Central memory CD4-positive, alpha-beta T cell (primary cell): ENCODE measurements at regions not wholly inside any gene's neighbourhood (a gene's known extent, or its start where the extent isn't known, plus 50 kb on each side); places are given as distances from the start of the nearest gene placed in this dataset.
A peak's percentile ranks its signal among the peaks of the same experiment; 100 is the strongest.

Source experiments
- DNase-seq: peaks from one replicate; pipeline ENCODE4 v3.0.0; 2022

DNA sequence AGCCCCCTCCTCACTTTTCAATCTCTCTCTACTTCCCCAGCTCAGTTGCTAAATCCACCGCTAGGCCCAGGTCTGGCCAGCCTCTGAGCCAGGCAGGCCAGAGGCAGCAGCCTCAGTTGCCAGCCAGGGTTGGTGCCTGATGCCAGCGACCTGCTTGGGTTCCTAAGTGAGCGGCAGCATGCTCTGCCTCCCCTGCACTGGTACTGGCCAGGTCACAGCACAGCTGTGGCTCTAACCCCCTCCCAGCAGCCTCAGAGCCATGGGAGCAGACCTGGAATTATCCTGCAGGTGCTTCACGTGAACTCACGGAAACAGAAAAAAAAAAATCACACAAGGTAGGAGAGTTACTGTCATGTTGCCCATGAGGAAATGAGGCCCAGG is 82.5 kb upstream of the ATF3 start:
- no peak for DNase-seq

DNA sequence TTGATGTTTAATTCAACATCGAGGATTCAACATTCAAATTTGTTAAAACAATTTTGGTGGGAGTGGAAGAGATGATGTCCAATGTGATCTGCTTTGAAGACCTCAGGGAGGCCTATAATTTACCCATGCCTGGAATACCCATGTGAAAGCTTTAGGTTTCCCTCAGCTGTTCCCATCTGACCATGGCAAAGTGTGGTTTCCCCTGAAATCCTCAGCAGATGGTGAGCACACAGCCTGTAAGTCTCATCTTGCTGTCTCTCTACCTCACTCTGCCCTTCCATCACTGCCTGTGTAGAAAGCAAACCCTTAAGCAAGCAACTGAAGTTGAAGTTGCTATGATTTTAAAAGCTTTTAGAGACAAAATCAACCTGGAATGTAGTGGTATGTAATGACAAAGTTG is 80.1 kb upstream of the ATF3 start:
- no peak for DNase-seq

DNA sequence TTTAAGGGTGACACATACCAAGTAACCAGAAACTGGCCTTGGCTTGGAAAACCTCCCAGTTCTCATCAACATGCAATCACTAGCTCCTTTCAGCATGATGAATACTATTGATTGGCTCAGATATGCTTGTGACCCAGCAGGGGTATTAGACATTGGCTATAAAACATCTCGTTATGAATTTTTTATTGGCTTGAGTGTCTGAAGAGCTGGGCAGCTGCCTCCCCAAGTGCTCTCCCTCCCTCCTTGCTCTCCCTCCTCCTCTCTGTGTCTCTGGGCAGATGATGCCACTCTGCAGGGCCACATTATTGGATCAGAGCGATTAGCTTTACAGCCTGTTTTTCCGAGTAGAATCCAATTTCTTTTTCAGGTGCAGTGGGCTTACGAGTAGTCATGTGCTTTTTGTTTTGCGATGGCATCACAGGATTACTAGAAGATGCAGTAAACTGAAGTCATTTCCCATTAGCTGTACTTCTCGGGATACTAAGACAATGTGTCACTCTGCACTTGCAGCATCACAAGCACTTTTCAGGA is 79.3 kb upstream of the ATF3 start:
- no peak for DNase-seq

DNA sequence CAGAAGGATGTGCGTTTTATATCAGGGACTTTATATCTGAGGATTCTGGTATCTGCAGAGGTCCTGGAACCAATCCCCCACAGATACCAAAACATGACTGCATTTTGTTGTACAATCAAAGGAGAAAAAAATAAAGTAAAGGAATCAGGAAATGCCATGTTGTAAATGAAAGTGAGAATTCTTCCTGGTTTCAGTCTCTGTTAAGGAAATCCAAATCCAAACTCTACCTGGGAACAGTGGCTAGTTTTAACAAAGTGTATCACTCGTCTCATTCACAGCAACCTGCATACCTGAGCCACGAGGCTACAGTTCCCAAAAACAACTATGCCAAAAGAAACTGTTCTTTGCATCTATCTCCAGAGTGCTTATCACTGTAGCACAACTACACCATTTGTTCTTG is 77.3 kb upstream of the ATF3 start:
- DNase-seq = no peak

DNA sequence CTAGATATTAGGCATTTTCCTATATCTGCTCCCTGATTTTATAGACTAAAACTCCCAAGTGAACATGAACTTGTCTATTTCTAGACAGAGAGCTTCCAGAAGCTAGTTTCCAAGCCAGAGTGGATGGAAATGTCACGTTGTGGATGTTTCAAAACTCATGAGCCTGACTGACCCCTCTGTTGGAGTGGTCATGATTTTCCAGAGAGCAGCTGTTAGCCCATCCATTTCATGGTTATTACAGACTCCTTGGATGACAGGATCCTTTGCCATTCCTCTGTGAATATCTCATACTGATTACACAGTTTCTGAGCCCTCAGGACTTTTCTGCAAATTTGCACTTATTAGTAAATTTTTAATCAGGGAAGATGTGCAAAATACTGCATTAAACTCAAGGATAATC is 76.8 kb upstream of the ATF3 start:
- no peak for DNase-seq

DNA sequence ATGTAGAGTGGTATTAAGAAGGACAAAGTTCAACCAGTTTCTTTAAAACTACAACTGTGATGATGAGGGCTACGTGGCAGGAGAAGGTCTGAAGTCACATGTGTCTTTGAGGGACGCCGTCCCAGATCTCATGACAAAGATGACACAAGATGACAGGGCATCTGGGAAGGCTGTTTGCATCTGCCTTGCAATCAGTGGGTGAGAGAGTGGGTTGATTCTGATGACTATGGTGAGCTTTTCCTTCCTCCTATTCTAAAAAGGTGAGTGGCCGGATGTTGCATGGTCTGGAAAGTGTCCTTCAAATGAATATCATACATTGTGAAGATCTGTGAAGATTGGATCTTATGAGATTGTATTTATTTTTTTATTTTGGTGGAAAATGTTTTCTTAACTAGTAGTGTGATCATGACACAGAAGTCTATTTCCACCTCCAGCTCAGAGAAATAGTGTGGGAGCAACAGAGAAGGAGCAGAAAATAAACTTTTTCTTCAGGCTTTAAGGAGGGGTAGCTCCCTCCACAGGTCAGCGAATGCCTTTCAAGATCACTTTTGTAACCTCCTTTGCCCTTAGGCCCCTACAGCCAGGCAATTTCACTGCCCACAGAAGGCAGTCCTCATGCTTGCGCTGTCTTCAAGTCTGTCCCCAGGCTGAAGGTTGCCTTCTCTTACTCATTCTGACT is 76.0 kb upstream of the ATF3 start:
- DNase-seq = no peak

DNA sequence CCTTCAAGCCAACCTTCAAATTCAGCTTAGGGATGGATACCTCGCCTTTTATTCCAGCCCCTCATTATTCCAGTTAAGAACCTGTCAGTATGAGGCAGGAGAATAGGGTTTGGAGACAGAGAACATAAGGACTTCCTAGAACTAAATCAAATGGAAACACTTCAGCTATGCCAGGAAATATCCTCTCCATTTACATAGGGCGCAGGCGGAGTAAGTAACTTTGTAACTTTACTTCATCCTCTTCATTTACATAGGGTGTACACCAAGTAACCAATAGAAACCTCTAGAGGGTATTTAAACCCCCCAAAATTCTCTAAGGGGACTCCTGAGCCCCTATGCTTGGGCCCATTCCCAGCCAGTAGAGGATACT is 75.4 kb upstream of the ATF3 start:
- no peak for DNase-seq

DNA sequence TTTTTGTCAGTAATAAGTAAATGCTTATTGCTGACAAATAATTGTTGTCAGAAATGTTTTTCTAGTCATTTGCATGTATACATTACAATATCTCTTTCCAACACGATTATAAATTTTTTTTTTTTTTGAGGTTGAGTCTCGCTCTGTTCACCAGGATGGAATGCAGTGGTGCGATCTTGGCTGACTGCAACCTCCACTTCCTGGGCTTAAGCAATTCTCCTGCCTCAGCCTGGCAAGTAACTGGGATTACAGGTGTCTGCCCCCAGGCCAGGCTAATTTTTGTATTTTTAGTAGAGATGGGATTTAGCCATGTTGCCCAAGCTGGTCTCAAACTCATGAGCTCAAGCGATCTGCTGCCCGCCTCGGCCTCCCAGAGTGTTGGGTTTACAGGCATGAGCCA is 72.0 kb upstream of the ATF3 start:
- no peak for DNase-seq

DNA sequence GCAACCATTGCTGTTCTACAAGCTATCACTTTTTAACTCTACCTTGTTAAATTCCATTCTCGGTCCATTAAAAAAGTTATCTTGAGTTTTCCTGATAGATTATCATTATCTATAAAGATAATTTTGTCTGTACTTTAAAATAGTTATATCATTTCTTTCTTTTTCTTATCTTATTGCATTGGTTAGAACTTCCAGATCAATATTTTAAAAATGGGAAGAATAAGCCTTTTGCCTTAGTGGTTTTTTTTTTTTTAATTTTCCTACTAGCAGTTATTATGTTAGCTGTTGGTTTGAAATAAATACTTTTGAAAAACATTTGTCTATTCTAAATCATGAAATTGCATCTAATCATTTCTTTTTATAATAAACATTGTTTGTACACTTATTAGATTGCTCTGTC is 71.0 kb upstream of the ATF3 start:
- no peak for DNase-seq

DNA sequence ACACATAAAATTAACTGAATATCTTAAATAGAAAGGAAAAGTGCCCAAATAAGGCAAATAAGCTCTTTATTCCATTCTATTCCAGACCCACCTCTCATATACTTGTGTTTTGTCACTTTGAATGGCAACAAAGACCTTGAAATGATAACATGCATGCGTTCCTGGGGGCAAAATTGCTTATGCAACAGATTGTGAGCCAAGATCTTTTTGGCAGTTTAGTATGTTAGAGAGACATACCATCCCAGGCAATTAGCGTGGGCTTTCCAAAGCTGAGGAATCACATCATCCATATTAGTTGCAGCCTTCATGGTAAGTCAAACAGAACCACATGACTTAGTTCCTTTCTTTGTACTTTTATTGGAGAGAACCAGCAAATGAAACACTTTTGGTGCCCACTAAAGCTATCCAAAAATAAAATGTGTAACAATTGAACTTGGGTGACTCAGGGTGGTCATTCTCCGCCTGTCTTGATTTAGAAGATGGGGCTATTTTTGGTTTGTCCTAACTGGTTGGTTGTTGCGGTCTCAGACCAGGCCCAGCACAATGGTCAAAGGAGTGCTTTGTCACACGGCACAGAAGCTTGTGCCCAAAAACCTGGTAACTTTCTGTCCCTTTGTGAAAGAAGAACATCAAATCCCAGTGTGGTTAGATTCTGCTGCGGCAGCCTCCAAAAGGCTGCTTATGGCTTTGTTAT is 68.7 kb upstream of the ATF3 start:
- DNase-seq = no peak

DNA sequence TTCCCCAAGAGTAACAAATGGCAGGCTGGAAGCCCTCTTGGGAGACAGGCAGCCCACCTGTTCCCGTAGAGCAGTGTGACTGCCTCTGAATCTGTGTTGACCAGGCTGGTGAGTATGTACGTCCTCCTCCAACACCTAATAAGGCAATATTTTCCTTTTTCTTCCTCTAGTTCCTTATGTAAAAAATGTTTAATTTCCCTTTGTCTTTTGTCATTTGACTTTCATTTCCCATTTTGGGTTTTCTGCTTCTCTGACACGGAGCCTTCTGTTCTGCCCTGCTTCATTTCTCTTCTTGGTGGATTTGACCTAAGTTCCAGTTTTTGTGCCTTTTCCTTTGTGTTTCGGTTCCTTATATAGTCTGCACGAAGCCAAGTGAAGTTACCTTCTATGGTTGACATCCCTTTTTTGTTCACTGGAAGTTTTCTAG is 65.8 kb upstream of the ATF3 start:
- DNase-seq = no peak

DNA sequence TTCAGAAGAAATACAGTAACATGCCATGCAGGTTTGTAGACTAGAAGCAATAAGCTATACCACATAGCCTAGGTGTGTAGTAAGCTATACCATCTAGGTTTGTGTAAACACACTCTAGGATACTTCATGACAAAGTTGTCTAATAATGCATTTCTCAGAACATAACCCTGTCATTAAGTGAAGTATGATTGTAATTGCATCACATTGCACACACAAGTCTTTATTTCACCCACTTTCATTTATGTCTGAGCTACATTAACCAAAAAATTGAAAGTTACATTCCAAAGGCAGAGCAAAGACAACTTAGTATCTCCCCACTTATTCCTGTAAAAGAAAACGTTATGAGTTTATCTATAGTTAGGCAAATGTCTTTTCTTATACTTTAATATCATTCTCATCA is 64.5 kb upstream of the ATF3 start:
- no peak for DNase-seq

DNA sequence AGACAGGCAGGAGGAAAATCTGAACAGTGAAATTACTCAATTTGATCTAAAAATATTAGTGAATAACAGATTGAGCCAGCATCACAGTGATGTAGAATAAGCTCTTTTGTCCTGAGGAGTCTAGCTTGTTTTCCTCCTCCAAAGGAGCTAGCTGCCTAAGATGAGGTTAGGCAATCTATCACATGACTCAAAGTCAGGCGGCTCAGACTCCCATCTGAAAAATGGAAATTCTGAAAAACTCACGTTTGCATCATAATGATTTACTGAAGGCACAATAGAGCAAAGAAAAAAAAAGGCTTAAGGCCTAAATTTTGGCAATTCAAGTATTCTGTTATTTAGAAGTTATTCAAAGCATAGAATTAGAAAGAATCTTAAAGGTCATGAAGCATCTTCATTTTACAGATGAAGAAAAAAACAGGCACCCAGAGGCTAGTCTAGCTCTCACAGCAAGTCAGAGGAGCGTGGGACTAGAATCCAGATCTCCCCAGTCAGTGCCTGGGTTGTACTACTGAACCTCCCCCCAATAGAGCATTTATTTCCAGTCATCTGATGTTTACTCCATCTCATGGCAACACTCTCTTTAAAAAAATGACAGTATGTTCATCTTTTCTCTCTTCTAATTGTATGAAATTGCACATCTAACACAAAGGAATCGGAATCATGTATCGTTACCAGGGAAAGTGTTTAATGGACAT is 62.5 kb upstream of the ATF3 start:
- DNase-seq = no peak

DNA sequence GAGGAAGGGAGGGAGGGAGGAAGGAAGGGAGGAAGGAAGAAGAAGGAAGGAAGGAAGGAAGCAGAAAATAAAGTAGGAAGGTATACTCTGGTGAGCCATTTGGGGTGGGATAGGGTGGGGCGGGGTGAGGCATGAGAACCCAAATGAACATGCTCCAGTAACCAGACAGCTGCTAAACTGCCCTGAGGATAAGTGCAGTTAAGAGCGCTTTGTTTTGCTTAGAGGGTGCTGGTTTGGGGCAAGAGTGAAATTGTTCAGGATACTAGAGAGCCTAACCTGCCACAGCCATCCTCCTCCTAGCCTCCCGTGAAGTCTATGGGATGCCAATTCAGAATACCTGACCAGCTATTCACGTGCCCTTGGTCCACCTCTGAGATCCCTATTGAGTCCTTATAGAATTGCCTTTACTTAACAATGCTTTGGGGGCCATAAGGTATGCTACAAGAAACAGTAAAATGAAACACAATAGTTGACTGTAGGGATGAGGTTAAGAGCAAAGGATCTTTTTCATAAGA is 59.0 kb upstream of the ATF3 start:
- DNase-seq = no peak

DNA sequence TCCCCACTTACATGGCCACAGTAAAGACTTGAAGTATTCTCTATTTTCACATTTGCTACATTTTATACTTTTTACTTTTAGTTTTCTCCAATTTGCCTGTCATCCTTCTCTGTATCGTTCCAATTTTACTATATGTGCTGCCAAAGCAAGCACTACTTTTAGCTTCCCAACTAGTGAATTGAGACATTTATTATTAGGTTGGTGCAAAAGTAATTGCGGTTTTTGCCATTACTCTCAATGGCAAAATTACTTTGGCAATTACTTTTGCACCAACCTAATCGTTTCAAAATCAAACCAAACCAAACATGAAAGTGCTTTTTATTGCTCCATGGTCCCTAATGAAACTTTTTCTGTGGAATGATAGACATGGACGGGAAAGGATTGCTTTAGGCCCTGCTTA is 56.6 kb upstream of the ATF3 start:
- DNase-seq = no peak

DNA sequence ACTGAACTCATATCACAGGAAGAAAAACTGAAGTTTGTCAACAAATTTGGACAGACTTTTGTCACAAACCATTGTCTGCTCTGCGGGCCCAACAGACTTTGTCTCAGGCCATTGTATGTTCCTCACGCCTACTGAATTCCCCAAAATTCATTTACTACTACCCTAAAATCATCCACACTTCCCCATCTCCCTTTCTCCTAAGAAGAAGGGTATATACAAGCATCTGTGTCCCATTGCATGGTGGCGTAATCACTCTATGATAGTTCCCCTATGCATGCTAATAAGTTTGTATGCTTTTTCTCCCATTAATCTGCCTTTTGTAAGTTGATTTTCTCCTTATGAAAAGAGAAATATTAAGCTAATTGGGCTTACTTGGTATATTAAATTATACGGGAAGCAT is 54.9 kb upstream of the ATF3 start:
- DNase-seq = no peak

DNA sequence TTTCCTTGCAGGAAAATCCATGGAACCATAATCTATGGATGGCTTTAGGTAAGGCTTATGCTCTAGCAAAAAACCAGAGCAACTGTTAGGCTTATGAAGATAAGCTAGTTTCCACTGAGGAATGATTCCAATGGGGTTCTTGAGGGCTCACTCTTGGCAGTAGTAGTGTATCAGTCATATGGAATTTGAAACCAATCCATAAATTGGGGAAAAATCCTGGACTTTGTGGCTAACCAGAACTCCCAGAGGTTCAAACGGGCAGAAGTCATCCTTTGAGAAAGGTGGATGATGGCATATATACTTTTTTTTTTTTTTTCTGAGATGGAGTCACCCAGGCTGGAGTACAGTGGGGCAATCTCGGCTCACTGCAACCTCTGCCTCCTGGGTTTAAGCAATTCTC is 54.2 kb upstream of the ATF3 start:
- no peak for DNase-seq

DNA sequence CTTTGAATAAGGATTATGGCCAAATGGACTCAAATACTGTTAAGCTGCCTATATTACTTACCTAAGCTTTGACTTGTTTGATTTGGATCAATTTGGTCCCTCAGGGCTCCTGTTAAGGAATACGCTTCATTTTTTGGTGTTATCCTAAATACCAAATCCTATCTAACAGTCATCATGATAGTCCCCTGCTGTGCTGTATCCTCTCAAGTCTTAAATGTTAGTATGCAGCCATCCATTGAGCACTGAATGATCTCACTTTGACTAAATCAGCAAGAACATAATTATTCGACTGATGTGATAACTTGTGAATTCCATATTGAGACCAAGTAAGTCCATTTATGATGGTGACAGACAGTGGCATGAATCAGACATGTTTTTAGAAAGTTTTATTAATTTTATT is 53.1 kb upstream of the ATF3 start:
- no peak for DNase-seq

DNA sequence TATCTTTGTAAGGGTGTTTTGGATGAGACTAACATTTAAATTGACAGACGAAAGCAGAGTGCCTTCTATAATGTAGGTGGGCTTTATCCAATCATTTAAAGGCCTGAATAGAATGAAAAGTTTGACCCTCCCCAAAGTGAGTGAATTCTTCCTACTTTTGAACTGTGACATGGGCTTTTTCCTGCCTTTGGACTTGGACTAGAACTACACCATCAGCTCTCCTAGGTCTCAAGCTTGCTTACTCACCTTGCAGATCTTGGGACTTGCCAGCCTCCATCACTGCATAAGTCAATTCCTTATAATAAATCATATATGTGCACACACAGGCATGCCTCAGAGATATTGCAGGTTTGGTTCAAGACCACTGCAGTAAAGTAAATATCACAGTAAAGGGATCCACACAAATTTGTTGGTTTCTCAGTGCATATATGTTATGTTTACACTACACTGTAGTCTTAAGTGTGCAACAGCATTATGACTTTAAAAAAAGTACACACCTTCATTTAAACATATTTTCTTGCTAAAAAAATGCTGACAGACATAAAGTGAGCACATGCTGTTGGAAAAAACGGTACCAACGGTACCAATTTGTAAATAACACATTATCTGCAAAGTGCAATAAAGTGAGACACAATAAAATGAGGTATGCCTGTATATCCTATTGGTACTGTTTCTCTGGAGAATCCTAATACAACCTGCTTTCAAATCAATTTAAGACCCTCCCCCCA is 51.6 kb upstream of the ATF3 start:
- DNase-seq = no peak

DNA sequence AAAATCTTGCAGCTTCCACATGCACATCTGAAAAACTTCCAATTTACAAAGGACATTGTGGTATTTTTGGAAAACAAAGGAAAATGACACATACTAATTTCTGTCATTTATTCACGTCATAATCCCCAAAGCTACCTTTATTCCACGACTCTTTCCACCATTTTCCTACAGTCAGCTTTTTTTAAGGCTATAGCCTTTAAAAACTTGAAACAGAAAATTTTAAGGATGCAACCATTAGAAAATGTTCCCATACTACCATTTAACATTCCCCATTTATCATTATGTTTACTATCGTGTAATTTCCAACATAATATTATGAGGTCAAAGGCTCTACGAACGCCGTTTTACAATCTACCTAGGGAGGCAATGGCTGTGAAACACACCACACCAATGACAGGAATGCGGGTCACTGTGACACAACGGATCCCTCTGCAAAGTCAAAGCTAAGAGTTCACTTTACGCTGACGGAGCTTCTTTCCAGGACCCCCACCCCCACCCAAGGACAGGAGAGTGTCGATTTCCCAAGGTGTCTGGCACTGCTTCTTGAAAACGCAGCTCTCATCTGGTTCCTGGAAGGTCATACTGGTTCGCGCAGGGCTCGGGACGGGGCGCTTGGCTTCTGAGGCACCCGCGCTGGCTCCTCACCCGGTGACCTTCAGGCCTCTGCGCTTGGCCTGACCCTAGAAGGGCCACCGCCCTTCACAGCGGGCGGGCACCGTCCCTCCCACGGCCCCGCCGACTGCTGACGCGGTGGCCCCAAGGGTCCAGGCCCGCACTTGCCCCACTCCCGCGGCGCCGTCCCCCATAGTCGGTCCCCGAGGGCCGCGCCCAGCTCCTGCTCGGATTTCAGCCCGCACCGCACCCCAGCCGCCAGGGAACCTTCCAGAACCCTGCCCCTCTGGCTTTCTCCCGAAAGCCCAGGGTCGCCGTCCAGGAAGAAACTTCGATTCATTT is 50.5 kb upstream of the ATF3 start:
- DNase-seq = no peak

DNA sequence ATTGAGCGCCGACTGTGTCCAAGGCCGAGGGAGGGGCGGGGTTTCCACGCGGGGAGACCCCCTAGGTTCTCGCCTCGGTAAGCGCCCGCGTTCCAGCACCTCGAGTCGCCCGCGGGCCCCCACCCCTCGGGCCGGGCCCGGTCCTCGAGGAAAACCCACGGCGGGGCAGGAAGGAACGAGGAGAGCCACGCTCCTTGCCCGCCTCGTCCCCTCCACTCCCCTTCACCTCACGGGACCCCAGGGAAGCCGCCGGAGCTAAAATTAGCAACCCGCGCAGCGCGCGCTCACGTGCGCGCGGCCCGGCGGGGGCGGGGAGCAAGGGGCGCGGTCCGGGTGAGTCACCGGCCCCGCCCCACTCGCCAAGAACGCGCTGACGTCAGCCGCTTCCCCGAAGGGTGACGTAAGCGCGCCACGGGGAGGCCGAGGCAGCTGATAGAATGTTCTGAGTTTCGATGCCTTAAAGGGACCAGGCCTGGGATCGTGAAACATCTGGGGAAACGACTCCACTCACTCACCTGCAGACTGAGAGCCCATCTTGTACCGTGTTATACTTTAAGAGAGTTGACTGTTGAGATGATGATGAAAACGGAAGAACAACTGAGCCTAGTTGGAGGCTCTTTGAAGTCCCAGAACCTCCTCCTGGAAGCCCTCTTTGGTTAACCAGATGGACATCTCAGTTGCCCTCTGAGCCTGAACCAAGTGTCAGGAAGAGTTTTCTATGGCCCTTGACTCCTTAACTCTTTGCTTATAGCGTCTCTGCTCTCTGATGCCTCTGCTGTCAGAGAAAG is 49.7 kb upstream of the ATF3 start:
- DNase-seq = peak; percentile 90
